ENCODE measurements at regions not wholly inside any gene's neighbourhood (a gene's known extent, or its start where the extent isn't known, plus 50 kb on each side); places are given as distances from the start of the nearest gene placed in this dataset.

DNA sequence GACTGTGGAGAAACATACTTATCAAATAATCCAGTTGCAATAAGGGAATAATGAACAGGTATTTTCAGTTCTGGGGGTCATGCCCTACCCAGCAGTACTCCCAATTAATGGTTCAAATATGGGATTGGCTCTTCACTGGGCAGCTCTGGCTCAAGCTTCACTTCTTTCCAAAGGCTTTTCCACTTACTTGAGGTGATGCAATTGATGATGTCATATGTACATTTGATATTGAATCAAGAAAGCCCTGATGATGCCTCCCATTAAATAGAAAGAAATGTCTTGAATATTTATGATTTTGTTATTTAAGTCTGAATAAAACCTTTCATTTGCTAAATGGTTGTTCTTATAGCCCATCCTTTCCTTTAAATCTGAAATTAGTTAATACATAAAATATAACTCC, 789.9 kb downstream of the USP25 start:
- H3K4me3 Mint-ChIP-seq: no peak overlapping the region
- peaks cover 14% of the 10 kb centered on the region for H3K4me1 Mint-ChIP-seq
- no peak for DNase-seq (ENCODE audit: low spot score in 2 of 2, unreplicated experiment in 2 of 2)
- TF ChIP-seq, protein P1, sequence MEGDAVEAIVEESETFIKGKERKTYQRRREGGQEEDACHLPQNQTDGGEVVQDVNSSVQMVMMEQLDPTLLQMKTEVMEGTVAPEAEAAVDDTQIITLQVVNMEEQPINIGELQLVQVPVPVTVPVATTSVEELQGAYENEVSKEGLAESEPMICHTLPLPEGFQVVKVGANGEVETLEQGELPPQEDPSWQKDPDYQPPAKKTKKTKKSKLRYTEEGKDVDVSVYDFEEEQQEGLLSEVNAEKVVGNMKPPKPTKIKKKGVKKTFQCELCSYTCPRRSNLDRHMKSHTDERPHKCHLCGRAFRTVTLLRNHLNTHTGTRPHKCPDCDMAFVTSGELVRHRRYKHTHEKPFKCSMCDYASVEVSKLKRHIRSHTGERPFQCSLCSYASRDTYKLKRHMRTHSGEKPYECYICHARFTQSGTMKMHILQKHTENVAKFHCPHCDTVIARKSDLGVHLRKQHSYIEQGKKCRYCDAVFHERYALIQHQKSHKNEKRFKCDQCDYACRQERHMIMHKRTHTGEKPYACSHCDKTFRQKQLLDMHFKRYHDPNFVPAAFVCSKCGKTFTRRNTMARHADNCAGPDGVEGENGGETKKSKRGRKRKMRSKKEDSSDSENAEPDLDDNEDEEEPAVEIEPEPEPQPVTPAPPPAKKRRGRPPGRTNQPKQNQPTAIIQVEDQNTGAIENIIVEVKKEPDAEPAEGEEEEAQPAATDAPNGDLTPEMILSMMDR (IDR thresholded peaks at IDR 0.05; ENCODE audit: unreplicated experiment): no peak
- H3K27ac Mint-ChIP-seq: no peak overlapping the region
- H3K27me3 Mint-ChIP-seq (ENCODE audit: low read depth): no peaks in the 10 kb centered on the region
- peaks cover 25% of the 10 kb centered on the region for H3K36me3 Mint-ChIP-seq
- H3K9me3 Mint-ChIP-seq: peaks cover 18% of the 10 kb centered on the region

DNA sequence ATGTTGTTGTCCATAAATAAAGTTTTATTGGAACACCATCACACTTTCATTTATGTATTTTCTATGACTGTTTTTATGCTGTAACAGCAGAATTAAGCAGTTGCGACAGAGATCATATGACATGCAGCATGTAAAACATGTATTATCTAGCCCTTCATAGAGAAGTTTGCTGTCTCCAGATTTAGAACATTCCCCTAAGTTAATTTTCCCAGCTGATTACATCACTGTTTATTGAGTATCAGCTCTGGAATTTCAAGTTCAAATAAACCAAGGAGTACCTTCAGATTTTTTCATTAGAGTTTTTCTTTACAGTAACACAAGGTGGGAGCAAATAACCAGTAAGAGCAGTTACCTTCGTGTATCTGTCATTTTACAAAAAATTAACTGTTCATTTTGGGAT, 792.8 kb downstream of the USP25 start:
- Mint-ChIP-seq H3K36me3 (peaks cover 14% of the 10 kb centered on the region), H3K4me1 (peaks cover 18% of the 10 kb centered on the region), H3K27me3 (ENCODE audit: low read depth) (no peaks in the 10 kb centered on the region), H3K9me3 (peaks cover 4% of the 10 kb centered on the region), H3K27ac (peak overlapping the region; percentile 81), H3K4me3 (no peak overlapping the region)
- no peak for DNase-seq (ENCODE audit: low spot score in 2 of 2, unreplicated experiment in 2 of 2)
- TF ChIP-seq, protein P1 (IDR thresholded peaks at IDR 0.05; ENCODE audit: unreplicated experiment): no peak

DNA sequence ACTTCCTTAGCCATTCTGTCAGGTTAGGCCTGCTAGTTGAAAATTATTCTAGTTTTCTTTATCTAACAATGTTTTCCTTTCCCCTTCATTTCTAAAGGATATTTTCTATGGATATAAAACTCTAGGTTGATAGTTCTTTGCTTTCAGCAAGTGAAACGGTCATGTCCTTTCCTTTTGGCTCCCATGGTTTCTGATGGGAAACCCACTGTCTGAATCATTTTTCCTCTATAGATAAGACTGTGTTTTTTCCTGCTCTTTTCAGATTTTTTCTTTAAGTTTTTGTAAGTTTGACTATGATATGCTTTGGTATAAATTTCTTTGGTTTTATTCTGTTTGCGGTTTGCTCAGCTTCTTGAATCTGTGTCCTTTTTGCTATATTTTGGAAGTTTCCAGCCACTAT, 800.9 kb downstream of the USP25 start:
- Mint-ChIP-seq H3K4me3 (no peak overlapping the region), H3K4me1 (peaks cover 32% of the 10 kb centered on the region), H3K36me3 (peaks cover 39% of the 10 kb centered on the region), H3K9me3 (peaks cover 27% of the 10 kb centered on the region), H3K27ac (no peak overlapping the region), H3K27me3 (ENCODE audit: low read depth) (no peaks in the 10 kb centered on the region)
- DNase-seq (ENCODE audit: low spot score in 2 of 2, unreplicated experiment in 2 of 2): no peak
- TF ChIP-seq, protein P1 (IDR thresholded peaks at IDR 0.05; ENCODE audit: unreplicated experiment): no peak

DNA sequence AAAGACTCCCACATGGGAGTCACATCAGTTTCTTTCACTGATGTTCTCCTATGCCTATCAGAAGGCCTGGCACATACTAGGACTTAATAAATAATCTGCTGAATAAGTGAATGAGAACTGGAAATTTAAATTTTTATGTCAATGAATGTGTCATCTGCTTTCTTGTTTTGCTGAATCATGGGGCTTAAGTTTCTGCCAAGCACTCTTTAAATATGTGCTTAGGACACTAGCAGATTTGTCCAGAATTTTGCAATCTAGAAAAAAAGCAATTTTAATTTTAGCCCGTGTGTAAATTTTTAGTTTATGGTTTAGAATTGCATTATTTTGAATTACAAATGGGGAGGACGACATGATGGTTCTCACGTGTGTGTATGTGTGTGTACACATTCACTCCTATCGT, 803.1 kb downstream of the USP25 start:
- Mint-ChIP-seq H3K4me1 (peaks cover 42% of the 10 kb centered on the region), H3K4me3 (no peak overlapping the region), H3K9me3 (peaks cover 27% of the 10 kb centered on the region), H3K27ac (peak overlapping the region; percentile 79), H3K27me3 (ENCODE audit: low read depth) (no peaks in the 10 kb centered on the region), H3K36me3 (peaks cover 32% of the 10 kb centered on the region)
- TF ChIP-seq, protein P1 (IDR thresholded peaks at IDR 0.05; ENCODE audit: unreplicated experiment): no peak
- DNase-seq (ENCODE audit: low spot score in 2 of 2, unreplicated experiment in 2 of 2): no peak

DNA sequence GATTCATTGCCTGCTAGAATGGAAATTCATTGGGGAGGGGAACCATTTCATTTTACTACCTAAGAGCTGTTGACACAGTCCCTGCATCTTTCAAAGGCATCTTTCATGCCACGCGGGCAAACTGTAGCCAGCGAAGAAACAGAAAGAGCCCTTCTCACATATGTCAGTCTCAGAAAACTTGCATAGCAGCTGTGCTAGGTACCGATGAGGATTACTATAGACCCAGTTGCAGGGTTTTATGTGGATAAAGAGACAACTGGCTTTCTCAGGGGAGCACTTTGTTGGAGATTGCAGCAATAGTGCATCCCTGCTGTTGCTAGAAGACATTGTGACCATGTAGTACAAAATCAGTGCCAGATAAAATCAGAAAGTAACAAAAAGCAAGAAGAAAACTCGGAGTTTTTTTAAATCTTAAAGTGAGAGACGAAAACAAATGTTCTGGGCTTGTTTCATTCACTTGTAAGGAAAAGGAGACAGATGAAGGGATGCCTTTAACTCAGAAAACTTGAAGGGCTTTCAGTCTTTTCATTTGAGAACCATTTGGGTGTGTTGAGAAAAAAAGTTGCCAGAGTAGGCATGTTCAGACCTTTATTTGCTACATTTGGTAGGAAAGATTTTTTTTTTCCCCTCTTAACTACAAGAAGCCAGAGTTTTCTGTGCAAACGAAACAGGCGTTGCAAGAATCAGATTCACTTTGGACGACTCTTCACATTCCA, 804.1 kb downstream of the USP25 start:
- H3K36me3 Mint-ChIP-seq: peaks cover 27% of the 10 kb centered on the region
- H3K4me3 Mint-ChIP-seq: peak overlapping the region; percentile 53
- TF ChIP-seq, protein P1 (IDR thresholded peaks at IDR 0.05; ENCODE audit: unreplicated experiment): no peak
- peak overlapping the region; percentile 62 for H3K27ac Mint-ChIP-seq
- H3K27me3 Mint-ChIP-seq (ENCODE audit: low read depth): no peaks in the 10 kb centered on the region
- H3K9me3 Mint-ChIP-seq: peaks cover 23% of the 10 kb centered on the region
- H3K4me1 Mint-ChIP-seq: peaks cover 42% of the 10 kb centered on the region
- no peak for DNase-seq (ENCODE audit: low spot score in 2 of 2, unreplicated experiment in 2 of 2)

Data from mesothelial cell of epicardium (in vitro differentiated cells).